ENCODE measurements at regions not wholly inside any gene's neighbourhood (a gene's known extent, or its start where the extent isn't known, plus 50 kb on each side); places are given as distances from the start of the nearest gene placed in this dataset.

- no peak for DNase-seq
These were observed 299.3 kb downstream of the DIRAS2 start for GRCh38 chr9:90343366-90343765.

GRCh38 chr9:90343991-90344390 is 298.6 kb downstream of the DIRAS2 start:
- no peak overlapping the region for H3K9ac ChIP-seq (ENCODE audit: low read length)
- no peaks in the 10 kb centered on the region for H3K4me1 ChIP-seq (ENCODE audit: low read length)
- H3K4me3 ChIP-seq (ENCODE audit: low read length): no peak overlapping the region
- H3K27ac ChIP-seq (ENCODE audit: low read length): no peak overlapping the region
- no peaks in the 10 kb centered on the region for H3K36me3 ChIP-seq (ENCODE audit: insufficient read depth, low read length)
- DNase-seq: no peak
- H3K79me2 ChIP-seq (ENCODE audit: low read length): no peaks in the 10 kb centered on the region
- no peaks in the 10 kb centered on the region for H3K9me3 ChIP-seq (ENCODE audit: low read length)
- no peak overlapping the region for H3K4me2 ChIP-seq (ENCODE audit: low read depth, low read length, poor library complexity, severe bottlenecking)
- no peak overlapping the region for H2AFZ ChIP-seq (ENCODE audit: low read length)
- H3K9me2 ChIP-seq (replicated peaks; ENCODE audit: insufficient read depth, low read length): no peaks in the 10 kb centered on the region
- H3K27me3 ChIP-seq (ENCODE audit: low read length): no peaks in the 10 kb centered on the region
- no peaks in the 10 kb centered on the region for H4K20me1 ChIP-seq (ENCODE audit: insufficient read depth, low read depth, low read length)

More at GRCh38 chr9:90343366-90343765, 299.3 kb downstream of the DIRAS2 start:
- Histone ChIP-seq H3K36me3 (ENCODE audit: insufficient read depth, low read length) (no peaks in the 10 kb centered on the region), H3K9me3 (ENCODE audit: low read length) (no peaks in the 10 kb centered on the region), H3K27ac (ENCODE audit: low read length) (no peak overlapping the region), H3K4me3 (ENCODE audit: low read length) (no peak overlapping the region), H3K9ac (ENCODE audit: low read length) (no peak overlapping the region), H3K4me1 (ENCODE audit: low read length) (no peaks in the 10 kb centered on the region), H2AFZ (ENCODE audit: low read length) (no peak overlapping the region), H4K20me1 (ENCODE audit: insufficient read depth, low read depth, low read length) (no peaks in the 10 kb centered on the region), H3K4me2 (ENCODE audit: low read depth, low read length, poor library complexity, severe bottlenecking) (no peak overlapping the region), H3K9me2 (replicated peaks; ENCODE audit: insufficient read depth, low read length) (no peaks in the 10 kb centered on the region), H3K79me2 (ENCODE audit: low read length) (no peaks in the 10 kb centered on the region), H3K27me3 (ENCODE audit: low read length) (no peaks in the 10 kb centered on the region)

- no peaks in the 10 kb centered on the region for H3K9me3 ChIP-seq (ENCODE audit: low read length)
- H4K20me1 ChIP-seq (ENCODE audit: insufficient read depth, low read depth, low read length): no peaks in the 10 kb centered on the region
- no peak overlapping the region for H3K4me3 ChIP-seq (ENCODE audit: low read length)
- H3K9ac ChIP-seq (ENCODE audit: low read length): no peak overlapping the region
- H3K79me2 ChIP-seq (ENCODE audit: low read length): no peaks in the 10 kb centered on the region
- H3K9me2 ChIP-seq (replicated peaks; ENCODE audit: insufficient read depth, low read length): no peaks in the 10 kb centered on the region
- no peak overlapping the region for H3K27ac ChIP-seq (ENCODE audit: low read length)
- H3K4me1 ChIP-seq (ENCODE audit: low read length): no peaks in the 10 kb centered on the region
- no peak overlapping the region for H2AFZ ChIP-seq (ENCODE audit: low read length)
- no peaks in the 10 kb centered on the region for H3K36me3 ChIP-seq (ENCODE audit: insufficient read depth, low read length)
- no peak for DNase-seq
- H3K4me2 ChIP-seq (ENCODE audit: low read depth, low read length, poor library complexity, severe bottlenecking): no peak overlapping the region
- no peaks in the 10 kb centered on the region for H3K27me3 ChIP-seq (ENCODE audit: low read length)
These were observed 277.0 kb downstream of the DIRAS2 start for GRCh38 chr9:90365666-90366065.

GRCh38 chr9:90368241-90368640 is 274.4 kb downstream of the DIRAS2 start:
- no peak overlapping the region for H3K4me3 ChIP-seq (ENCODE audit: low read length)

GRCh38 chr9:90368928-90369327 is 273.7 kb downstream of the DIRAS2 start:
- no peaks in the 10 kb centered on the region for H3K36me3 ChIP-seq (ENCODE audit: insufficient read depth, low read length)
- H3K27me3 ChIP-seq (ENCODE audit: low read length): no peaks in the 10 kb centered on the region
- no peak overlapping the region for H3K9ac ChIP-seq (ENCODE audit: low read length)
- no peak overlapping the region for H3K27ac ChIP-seq (ENCODE audit: low read length)
- H3K9me3 ChIP-seq (ENCODE audit: low read length): no peaks in the 10 kb centered on the region
- DNase-seq: no peak
- no peak overlapping the region for H3K4me3 ChIP-seq (ENCODE audit: low read length)
- H3K4me1 ChIP-seq (ENCODE audit: low read length): no peaks in the 10 kb centered on the region
- H2AFZ ChIP-seq (ENCODE audit: low read length): no peak overlapping the region
- H3K4me2 ChIP-seq (ENCODE audit: low read depth, low read length, poor library complexity, severe bottlenecking): no peak overlapping the region
- no peaks in the 10 kb centered on the region for H3K79me2 ChIP-seq (ENCODE audit: low read length)
- no peaks in the 10 kb centered on the region for H4K20me1 ChIP-seq (ENCODE audit: insufficient read depth, low read depth, low read length)
- no peaks in the 10 kb centered on the region for H3K9me2 ChIP-seq (replicated peaks; ENCODE audit: insufficient read depth, low read length)

More at GRCh38 chr9:90368241-90368640, 274.4 kb downstream of the DIRAS2 start:
- no peak for DNase-seq
- Histone ChIP-seq H3K27ac (ENCODE audit: low read length) (no peak overlapping the region), H3K9me2 (replicated peaks; ENCODE audit: insufficient read depth, low read length) (no peaks in the 10 kb centered on the region), H3K4me2 (ENCODE audit: low read depth, low read length, poor library complexity, severe bottlenecking) (no peak overlapping the region), H2AFZ (ENCODE audit: low read length) (no peak overlapping the region), H3K4me1 (ENCODE audit: low read length) (no peaks in the 10 kb centered on the region), H3K36me3 (ENCODE audit: insufficient read depth, low read length) (no peaks in the 10 kb centered on the region), H3K9me3 (ENCODE audit: low read length) (no peaks in the 10 kb centered on the region), H3K27me3 (ENCODE audit: low read length) (no peaks in the 10 kb centered on the region), H3K9ac (ENCODE audit: low read length) (no peak overlapping the region), H4K20me1 (ENCODE audit: insufficient read depth, low read depth, low read length) (no peaks in the 10 kb centered on the region), H3K79me2 (ENCODE audit: low read length) (no peaks in the 10 kb centered on the region)

- Histone ChIP-seq H3K9me3 (ENCODE audit: low read length) (no peaks in the 10 kb centered on the region), H3K9me2 (replicated peaks; ENCODE audit: insufficient read depth, low read length) (no peaks in the 10 kb centered on the region), H3K4me1 (ENCODE audit: low read length) (no peaks in the 10 kb centered on the region), H3K4me3 (ENCODE audit: low read length) (no peak overlapping the region), H3K9ac (ENCODE audit: low read length) (no peak overlapping the region), H3K27ac (ENCODE audit: low read length) (no peak overlapping the region), H4K20me1 (ENCODE audit: insufficient read depth, low read depth, low read length) (no peaks in the 10 kb centered on the region), H3K27me3 (ENCODE audit: low read length) (no peaks in the 10 kb centered on the region), H3K36me3 (ENCODE audit: insufficient read depth, low read length) (no peaks in the 10 kb centered on the region), H3K4me2 (ENCODE audit: low read depth, low read length, poor library complexity, severe bottlenecking) (no peak overlapping the region), H3K79me2 (ENCODE audit: low read length) (no peaks in the 10 kb centered on the region), H2AFZ (ENCODE audit: low read length) (no peak overlapping the region)
- no peak for DNase-seq
These were observed 262.9 kb downstream of the DIRAS2 start for GRCh38 chr9:90379771-90380170.

GRCh38 chr9:90385146-90385545 is 257.5 kb downstream of the DIRAS2 start:
- H3K79me2 ChIP-seq (ENCODE audit: low read length): no peaks in the 10 kb centered on the region
- no peaks in the 10 kb centered on the region for H3K27me3 ChIP-seq (ENCODE audit: low read length)
- no peak for DNase-seq
- H3K4me3 ChIP-seq (ENCODE audit: low read length): no peak overlapping the region
- no peaks in the 10 kb centered on the region for H3K4me1 ChIP-seq (ENCODE audit: low read length)
- no peak overlapping the region for H3K4me2 ChIP-seq (ENCODE audit: low read depth, low read length, poor library complexity, severe bottlenecking)
- no peaks in the 10 kb centered on the region for H4K20me1 ChIP-seq (ENCODE audit: insufficient read depth, low read depth, low read length)
- no peak overlapping the region for H3K27ac ChIP-seq (ENCODE audit: low read length)
- no peaks in the 10 kb centered on the region for H3K9me3 ChIP-seq (ENCODE audit: low read length)
- H3K9ac ChIP-seq (ENCODE audit: low read length): no peak overlapping the region
- H2AFZ ChIP-seq (ENCODE audit: low read length): no peak overlapping the region
- H3K36me3 ChIP-seq (ENCODE audit: insufficient read depth, low read length): no peaks in the 10 kb centered on the region
- no peaks in the 10 kb centered on the region for H3K9me2 ChIP-seq (replicated peaks; ENCODE audit: insufficient read depth, low read length)

GRCh38 chr9:90393365-90394152 is 249.1 kb downstream of the DIRAS2 start:
- Histone ChIP-seq H3K4me3 (ENCODE audit: low read length) (no peak overlapping the region), H3K9ac (ENCODE audit: low read length) (no peak overlapping the region), H3K9me3 (ENCODE audit: low read length) (no peaks in the 10 kb centered on the region), H3K27ac (ENCODE audit: low read length) (no peak overlapping the region), H3K79me2 (ENCODE audit: low read length) (no peaks in the 10 kb centered on the region), H3K4me1 (ENCODE audit: low read length) (no peaks in the 10 kb centered on the region), H4K20me1 (ENCODE audit: insufficient read depth, low read depth, low read length) (no peaks in the 10 kb centered on the region), H3K9me2 (replicated peaks; ENCODE audit: insufficient read depth, low read length) (no peaks in the 10 kb centered on the region), H3K27me3 (ENCODE audit: low read length) (no peaks in the 10 kb centered on the region), H2AFZ (ENCODE audit: low read length) (no peak overlapping the region), H3K36me3 (ENCODE audit: insufficient read depth, low read length) (no peaks in the 10 kb centered on the region), H3K4me2 (ENCODE audit: low read depth, low read length, poor library complexity, severe bottlenecking) (no peak overlapping the region)
- DNase-seq: no peak

Data from Karpas-422 (cell line).